GM19324 (cell line): ENCODE measurements at regions not wholly inside any gene's neighbourhood (a gene's known extent, or its start where the extent isn't known, plus 50 kb on each side); places are given as distances from the start of the nearest gene placed in this dataset.
"Not testable (repeated sequence)": the region's sequence is repeated elsewhere in the genome, so short reads cannot be mapped to it uniquely, and the experiment has no call there.

ENCODE experiments used
- ATAC-seq: cut with Tn5 transposase; IDR thresholded peaks from one replicate; pipeline ENCODE4 v1.9.1; 2021; ENCODE audit warnings: mild to moderate bottlenecking, moderate library complexity; ENCODE audit not compliant: unreplicated experiment, low FRiP score

DNA sequence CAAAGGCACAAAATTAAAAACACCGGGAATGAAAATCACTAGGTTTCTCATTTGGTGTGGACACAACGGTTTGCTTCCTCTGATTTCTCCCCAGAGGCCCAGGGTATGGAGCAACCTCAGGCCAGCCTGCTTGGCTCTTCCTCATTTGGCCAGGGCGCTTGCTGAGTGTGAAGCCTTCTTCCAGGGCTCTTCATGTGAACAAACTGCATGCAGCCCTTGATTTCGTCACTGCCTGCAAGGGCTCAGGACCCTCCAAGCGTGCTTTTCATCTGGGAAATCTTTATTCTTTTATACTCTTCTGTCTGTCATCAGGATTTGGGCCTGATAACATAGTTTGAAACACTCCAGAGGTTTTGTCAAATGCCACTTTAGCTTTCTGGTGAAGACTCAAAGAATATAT lies 122.6 kb upstream of the KLF4 start:
- no peak for ATAC-seq

DNA sequence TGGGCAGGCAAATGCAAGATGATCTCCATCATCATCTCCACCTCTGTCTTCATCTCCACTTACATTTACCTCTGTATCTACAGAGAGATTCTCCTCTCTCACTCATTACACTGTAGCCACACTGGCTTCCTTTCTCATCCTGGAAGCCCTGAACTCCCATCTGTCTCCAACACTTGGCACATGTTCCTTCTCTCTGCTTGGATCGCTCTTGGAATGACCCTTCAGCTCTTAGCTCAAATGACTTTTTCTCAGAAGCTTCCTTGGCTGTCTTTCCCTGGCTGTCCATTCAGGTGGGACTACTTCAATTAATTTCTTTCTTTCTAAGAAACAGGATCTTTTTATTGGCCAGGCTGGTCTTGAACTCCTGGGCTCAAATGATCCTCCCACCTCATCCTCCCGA lies 120.0 kb upstream of the KLF4 start:
- ATAC-seq, result no peak

DNA sequence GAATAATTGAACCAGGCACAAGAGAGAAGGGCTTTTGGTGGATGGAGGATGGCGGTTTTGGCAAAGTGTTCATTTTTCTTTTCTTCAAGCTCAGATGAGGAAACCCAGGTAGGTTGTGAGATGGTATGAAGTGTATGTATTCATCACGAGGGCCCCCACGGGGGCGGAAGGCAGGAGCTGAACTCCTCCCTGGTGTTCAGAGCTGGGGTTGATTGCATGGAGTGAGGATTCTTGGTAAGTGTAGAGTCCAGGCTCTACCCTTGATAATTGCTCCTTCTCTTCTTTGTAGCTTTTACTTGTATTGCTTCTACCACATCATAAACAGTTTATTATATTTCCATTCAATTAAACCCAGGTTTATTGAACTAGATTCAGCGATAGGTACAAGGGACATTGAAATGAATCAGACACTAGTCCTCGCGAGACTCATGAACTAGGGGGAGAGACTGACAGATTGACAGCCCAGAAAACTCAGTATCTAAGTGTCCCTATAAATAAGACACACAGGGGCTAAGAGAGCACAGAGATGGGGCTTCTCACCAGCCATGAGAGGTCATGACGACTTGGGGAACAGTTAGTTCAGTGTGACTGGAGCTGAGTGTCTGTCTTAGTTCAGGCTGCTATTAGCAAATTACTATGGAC lies 116.7 kb upstream of the KLF4 start:
- ATAC-seq, result no peak

DNA sequence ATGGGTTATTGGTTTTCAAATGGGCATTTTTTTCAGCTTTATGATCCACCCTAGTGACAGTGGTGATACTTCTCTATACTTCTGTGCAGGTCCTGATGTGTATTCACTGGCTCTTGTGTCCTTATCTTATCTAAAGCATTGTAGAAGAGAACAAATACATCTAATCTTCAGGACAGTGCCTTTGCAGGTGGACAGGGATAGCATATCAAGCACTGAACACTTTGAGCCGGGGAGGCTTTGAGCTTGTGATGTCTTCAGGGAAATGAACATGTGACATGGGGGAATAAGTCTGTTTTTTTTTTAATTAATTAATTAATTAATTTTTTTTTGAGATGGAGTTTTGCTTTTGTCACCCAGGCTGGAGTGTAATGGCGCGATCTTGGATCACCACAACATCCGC lies 115.5 kb upstream of the KLF4 start:
- no peak for ATAC-seq

DNA sequence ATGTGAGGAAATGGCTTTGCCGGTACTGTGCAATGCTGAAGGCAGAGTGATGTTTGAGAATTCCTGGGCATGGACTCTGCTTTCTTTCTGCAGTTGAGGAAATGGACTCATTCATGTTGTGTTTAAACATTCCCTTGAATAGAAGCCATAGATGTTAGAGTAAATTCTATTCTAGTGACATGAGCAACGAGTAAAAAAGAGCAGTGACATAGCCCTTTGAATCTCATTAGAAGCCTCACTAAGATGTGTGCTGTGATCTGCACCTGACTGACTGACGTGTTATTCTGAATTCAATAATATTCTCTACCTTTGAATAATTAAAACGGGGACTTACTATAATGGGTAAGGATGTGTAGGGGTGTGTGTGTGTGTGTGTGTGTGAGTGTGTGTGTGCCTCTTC lies 113.7 kb upstream of the KLF4 start:
- ATAC-seq, result no peak

DNA sequence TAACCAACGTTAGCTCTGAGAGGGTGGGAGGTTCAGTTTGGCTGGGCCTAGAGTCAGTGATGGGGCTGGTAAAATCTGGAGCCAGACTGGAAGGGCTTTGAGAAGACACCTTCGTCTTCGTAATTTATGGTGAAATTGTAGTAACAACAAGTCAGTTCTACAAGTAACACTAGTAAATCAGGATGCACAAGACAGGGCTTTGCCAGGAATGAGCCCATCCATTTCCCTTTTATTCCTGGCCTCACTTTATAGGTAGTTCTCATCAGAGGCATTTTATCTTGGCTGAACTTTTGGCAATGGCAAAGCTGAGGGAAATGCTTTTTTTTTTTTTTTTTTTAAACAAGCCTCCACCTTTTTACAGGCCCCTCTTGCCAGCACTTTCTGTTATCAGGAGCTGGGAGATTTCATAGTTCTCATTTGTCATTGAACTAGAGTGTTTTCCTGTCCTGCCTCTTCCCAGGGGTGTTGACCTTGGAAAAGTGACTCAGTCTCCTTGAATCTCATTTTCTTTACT lies 110.5 kb upstream of the KLF4 start:
- ATAC-seq, result no peak

DNA sequence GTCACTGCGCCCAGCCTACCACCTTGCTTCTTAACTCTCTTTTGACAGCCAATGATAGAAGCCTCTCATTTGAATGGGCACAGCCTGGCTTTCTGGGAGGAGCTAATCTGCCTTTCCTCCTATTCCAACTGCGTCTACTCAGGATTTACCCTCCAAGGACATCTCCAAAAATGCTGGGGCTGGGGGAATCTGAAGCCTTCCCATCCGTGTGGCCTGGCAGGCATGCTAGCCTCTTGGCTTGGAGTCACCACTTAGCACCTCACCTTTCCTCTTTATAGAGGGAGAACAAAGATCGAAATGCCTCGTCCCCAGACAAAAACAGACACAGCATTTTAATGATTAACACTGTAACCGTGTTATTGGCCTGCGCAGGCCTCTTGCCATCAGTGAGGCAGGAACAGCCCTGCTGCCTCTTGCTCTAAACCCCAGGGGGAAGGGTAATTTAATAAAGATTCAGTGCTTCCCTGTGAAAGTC lies 108.2 kb upstream of the KLF4 start:
- no peak for ATAC-seq

DNA sequence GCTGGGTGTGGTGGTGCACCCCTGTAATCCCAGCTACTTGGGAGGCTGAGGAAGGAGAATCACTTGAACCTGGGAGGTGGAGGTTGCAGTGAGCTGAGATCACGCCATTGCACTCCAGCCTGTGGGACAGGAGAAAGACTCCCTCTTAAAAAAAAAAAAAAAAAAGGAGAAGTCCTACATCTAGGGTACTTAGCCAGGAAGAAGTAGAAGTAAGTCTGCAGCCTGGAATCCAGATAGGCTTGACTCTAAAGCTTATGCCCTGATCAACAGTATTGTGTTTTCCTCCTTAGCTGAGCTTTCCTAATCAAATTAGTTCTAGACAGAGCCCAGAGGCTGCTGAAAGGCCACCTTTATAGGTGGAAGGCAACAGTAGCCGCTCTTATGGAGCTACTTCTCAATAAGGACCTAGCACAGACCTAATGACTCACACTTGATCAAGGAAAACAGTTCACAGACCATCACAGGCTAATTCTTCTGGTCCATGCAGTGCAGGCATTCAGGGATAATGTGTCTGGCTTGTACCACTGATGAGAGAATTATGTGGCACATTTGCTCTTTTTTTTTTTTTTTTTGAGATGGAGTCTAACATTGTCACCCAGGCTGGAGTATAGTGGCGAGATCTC lies 105.5 kb upstream of the KLF4 start:
- no peak for ATAC-seq

DNA sequence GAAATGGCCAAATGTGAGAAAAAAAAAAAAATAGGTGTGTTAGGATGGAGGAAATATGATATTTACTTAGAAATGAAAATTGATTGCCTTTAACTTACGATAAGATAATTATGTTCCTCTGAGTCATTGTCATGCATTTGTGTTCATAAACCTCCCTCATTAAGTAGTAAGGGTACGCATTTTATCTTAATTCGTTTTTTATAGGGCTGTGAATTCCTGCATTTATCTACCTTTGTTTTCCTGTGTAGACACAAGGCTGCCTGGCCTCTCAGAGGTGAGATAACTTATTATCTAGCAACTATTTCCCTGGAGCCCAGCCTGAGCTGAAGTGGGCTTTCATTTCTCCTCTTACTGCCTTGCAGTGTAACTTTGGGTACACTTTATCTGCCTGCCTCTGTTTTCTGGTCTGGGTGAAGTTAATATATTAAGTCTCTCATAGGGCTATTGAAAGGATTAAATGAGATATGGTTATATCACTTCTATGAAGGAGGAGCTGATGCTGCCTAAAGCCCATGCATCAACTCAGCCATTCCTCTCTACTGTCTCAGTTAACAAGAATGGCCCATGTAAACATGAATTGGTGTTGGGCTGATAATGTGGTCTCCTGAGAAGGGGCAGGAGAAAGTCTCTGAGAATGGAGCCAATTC lies 103.8 kb upstream of the KLF4 start:
- no peak for ATAC-seq

DNA sequence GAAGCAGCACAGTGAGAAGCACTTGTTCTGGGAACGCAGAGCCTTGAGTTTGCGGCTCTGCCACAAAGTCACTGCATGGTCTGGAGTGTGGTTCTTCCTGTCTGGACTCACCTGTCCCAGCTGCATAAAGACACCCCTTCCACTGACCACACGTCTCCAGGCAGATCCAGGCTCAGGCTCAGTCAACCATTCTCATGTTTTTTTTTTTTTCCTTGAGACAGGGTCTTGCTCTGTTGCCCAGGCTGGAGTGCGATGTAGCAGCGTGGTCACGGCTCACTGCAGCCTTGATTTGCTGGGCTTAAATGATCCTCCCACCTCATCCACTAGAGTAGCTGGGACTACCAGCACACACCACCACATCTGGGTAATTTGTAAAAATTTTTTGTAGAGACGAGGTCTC lies 102.9 kb upstream of the KLF4 start:
- no peak for ATAC-seq

DNA sequence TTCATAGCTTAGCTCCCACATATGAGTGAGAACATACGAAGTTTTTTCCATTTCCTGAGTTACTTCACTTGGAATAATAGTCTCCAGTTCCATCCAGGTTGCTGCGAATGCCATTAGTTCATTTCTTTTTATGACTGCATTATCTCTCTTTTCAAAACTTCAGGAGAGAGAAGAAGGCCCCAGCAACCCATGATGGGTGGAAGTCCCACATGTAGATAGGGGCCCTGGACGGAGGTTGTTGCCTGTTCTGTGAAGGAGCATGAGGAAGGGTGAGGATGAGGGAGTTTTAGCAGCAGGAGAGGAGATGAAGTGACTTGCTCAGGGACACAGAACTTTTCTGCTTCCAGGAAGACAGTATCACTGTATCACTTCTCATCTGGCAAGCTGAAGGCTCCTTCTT lies 102.2 kb upstream of the KLF4 start:
- no peak for ATAC-seq

DNA sequence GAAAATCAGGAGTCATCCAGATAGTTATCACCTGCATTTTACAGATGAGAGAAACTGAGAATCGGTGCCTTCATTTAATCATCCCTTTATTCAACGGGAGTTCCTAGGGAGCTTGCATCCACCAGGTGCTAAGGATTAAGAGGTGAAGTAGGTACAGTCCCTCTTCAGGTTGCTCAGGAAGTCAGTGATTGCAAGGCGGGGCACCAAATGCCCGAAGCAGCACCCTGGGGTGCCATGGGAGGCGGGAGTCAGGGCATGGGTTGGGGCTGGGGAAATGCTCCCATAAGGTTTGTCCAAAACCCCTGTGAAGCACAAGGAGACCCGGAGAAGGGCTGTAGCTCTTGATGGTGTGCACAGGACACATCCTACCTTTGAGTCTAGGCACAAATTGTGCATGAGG lies 98.8 kb upstream of the KLF4 start:
- no peak for ATAC-seq

DNA sequence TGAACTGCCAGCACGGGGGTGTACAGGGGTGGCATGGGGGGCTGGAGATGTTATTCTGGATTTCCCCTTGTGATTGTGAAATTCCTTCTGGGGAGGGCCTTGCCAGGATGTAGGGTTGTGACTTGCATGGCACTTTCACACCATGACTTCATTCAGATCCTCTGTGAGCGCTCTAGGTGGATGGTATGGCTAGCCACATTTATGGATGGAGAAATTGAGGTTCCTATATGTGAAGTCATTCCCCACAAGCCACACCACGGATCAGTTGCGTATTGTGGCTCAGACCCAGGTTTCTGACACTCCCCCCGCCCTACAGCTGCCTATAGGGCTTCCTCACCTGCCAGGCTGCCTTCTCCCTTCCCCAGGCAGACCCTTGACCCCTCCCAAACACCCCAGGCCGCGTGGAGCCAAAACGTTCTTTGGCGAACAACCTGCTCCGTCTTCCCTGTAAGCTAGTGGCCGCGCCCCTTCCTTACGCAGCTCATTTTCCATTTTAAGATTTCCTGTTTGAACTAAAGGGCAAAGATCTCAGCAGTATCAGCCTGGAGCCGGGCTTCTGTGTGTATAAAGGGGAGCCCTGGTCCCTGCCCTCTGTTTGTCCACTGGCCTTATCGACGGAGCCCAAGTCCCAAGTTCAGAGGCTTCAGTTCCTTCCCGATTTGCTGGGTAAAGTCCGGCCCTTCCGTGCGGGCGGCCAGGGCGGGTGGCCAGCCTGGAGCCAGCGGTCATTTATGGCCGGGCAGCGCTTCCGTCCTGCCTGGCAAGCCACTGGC lies 97.8 kb upstream of the KLF4 start:
- no peak for ATAC-seq

DNA sequence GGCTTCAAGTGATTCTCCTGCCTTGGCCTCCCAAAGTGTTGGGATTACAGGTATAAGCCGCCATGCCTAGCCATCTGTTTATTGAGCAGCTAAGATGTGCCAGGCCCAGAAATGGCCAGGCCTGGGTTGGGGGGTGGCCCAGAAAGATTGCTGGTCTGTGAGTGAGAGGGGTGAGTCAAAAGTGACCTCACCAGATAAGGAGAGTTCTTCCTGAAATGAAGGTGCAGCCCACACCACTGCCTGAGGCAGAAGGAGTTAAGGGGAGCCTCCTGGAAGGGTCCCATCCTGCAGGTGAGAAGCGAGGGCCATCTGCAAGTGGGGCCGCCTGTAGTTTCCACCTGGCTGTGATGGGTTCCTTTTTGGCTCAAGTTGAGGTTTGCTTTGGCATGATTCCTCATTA lies 96.9 kb upstream of the KLF4 start:
- no peak for ATAC-seq

DNA sequence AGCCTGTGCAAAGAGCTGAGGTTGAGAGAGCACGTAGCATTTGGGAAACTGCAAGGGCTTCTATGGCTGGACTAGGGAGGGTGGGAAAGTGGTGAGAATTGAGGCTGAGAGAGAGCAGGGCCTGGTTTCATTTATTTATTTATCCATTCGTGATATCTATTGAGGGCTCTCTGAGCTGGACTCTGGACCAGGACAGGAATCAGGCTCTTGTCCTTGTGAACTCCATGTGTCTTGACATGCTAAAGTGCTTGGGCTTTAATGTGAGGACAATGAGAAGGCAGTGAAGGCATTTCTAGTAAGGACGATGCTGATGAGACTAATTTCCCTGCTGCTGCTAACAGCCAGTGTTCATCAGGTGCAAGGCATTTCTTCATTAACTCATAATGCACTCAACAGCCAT lies 95.9 kb upstream of the KLF4 start:
- no peak for ATAC-seq

DNA sequence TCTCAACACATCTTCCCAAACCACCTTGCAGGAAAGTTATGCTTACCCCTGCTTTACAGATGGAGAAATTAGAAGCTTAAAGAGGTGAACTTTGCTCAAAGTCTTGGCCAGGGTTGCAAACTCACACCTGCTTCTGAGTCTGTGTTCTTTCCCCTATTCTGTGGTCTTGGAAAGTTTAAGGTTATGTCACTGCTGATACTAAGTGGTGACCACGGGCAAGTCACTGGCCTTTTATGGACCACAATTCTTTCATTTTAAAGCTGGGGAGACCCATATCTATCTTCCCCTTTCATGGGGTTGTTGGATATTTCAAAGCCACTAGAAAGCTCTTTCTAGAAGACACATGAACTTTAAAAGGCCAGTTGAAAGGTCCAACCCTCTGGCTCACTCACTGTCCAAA lies 95.4 kb upstream of the KLF4 start:
- ATAC-seq, result no peak

DNA sequence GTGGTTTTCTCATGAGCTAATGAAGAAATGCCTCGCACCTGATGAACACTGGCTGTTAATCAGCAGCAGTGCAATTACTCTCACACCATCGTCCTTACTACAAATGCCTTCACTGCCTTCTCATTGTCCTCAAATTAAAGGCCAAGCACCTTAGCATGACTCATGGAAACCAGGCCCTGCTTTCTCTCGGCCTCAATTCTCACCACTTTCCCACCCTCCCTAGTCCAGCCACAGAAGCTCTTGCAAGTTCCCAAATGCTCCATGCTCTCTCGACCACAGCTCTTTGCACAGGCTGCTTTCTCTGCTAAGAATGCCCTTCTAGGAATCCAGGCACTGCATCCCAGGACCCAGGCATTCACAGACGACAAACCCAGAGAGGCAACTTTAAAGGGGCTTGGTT lies 94.6 kb upstream of the KLF4 start:
- ATAC-seq, result no peak

DNA sequence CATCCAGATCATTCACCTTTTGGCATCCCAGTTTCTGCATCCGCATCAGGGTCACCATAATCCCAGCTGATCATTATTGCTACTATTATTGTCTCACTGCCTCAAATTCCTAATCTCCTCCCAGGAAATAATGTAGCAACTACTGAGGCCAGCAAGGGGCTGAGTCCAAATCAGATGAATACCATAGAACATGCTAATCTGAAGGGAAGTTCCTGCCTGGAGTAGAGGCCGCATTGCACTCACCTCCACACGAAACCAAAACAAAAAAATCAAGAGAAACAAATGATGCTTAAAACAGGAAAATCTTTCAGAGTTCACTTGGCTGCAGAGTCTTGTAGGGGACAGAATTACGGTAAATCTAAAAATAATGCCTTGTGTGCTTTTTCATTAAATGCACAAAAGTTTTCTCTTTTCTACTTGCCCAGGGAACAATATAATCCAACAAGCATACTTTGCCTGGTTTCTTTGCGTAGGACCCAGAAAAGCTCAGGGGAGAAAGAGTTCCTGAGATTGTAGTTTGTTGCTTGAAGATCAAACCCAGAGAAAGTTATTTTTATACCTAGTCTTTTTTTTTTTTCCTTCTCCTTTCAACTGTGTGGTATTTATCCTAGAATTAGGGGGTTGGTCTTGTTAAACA lies 87.7 kb upstream of the KLF4 start:
- no peak for ATAC-seq

DNA sequence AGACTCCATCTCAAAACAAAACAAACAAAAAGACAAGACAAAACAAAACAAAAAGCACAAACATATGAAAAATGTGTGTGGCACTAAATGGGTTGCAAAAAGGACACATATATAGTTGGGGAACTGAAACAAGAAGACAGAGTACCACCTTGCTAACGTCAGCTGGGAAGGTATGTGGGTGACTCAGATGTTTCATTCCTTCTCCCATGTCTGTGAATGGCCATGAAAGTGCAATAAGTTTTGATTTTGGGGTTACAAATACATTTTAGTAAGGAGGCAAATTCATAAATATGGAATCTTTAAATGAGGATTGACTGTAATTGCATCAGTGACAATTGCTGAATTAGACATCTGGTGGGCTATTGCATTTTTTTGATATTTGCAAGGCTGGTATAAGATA lies 81.6 kb upstream of the KLF4 start:
- ATAC-seq, result no peak

DNA sequence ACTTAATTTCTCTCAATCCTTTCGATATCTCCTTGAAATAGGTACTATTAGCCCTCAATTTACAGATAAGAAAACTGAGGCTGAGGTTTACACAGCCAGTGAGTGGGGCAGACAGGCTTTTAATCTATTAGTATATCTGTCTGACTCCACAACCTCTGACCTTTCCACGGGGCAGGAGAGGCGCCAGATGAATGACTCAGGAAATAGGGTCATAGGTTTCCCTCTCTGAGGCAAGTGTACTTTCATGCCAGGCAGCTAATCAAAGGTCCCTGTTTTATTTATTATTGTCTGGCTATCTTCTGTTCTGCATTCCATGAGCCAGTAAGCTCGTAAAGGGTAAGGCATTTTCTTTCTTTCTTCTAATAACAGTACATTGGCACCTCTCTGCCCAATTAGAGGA lies 79.6 kb upstream of the KLF4 start:
- no peak for ATAC-seq

DNA sequence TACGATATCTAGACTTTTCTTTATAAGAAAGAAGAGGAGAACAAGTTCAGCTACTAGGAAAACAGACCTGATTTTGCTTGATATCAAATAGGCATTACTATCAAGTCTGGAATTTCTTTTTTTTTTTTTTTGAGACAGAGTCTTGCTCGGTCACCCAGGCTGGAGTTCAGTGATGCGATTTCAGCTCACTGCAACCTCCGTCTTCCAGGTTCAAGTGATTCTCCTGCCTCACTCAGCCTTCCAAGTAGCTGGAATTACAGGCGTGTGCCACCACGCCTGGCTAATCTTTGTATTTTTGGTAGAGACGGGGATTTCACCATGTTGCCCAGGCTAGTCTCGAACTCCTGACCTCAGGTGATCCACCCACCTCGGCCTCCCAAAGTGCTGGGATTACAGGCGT lies 78.8 kb upstream of the KLF4 start:
- ATAC-seq, result not testable (repeated sequence)
